GM13976 (cell line): ENCODE measurements at regions not wholly inside any gene's neighbourhood (a gene's known extent, or its start where the extent isn't known, plus 50 kb on each side); places are given as distances from the start of the nearest gene placed in this dataset.

Experiments
- DNase-seq: peaks from one replicate; pipeline ENCODE4 v3.0.0; 2012; ENCODE audit warnings: low spot score
- CTCF ChIP-seq: IDR thresholded peaks from 2 replicates; pipeline ENCODE4 v1.5.1; 2012; ENCODE audit warnings: borderline replicate concordance, mild to moderate bottlenecking; ENCODE audit not compliant: insufficient read depth; ENCODE audit errors: extremely low read depth, missing control alignments, control extremely low read depth
- in situ Hi-C: fragments of 300-500 bp; cut with MboI; formaldehyde crosslinking; loops from one replicate; pipeline ENCODE4 v1.12.0; 2022; ENCODE audit warnings: low sequenced_read_pairs, mixed read lengths, inconsistent platforms; ENCODE audit not compliant: unreplicated experiment

GRCh38 chrX:78383594-78383993, 56.2 kb upstream of the CYSLTR1 start:
- TF ChIP-seq CTCF = no peak
- in situ Hi-C loops = no loop called here
- DNase-seq = no peak

GRCh38 chrX:78378476-78379115, 51.2 kb upstream of the CYSLTR1 start:
- in situ Hi-C loops = no loop called here
- no peak for DNase-seq
- no peak for TF ChIP-seq CTCF
